Stimulated activated CD4-positive, alpha-beta T cell treated with anti-CD3 and anti-CD28 coated beads, Interleukin-2, amount 100 ng/mL, for 24 hours (primary cell): ENCODE measurements at regions not wholly inside any gene's neighbourhood (a gene's known extent, or its start where the extent isn't known, plus 50 kb on each side); places are given as distances from the start of the nearest gene placed in this dataset.

Source experiments
- DNase-seq, 2 donors: peaks; one replicate each; pipeline ENCODE4 v3.0.0-alpha.2; 2020

DNA sequence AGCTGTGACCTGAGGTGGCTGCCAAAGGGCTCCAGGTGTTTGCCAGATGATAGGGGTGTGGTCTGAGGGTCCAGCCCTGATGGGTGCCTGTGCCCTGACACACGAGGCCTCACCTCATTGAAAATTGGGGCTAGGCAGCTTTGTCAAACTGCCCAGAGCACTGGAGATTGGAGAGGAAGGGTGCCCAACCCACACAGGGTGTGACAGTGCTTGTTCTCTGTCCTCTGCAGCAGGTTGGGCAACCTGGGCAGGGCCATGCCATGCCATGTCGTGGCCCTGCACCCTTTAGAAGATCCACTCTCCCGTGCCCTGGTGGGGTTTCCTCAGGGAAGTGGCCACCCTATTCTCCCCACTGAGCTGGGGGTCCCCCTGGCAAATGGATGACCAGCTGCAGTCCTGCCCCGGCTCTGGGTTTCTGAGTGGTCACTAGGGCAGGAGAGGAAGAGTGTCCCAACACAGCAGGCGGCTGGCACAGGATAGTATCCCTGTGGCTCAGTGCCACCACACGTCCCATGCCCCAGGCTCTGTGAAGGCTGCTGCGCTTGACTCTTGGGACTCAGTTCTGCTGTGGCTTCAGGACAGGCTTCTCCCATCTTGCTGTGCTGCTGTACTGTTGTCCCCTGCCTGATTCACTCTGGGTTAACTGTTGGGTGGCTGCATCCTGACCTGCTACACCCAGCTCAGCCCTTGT, 100.8 kb upstream of the PITX1 start:
- DNase-seq = no peak

GRCh38 chr5:135133698-135134515, 99.9 kb upstream of the PITX1 start:
- DNase-seq = no peak

DNA sequence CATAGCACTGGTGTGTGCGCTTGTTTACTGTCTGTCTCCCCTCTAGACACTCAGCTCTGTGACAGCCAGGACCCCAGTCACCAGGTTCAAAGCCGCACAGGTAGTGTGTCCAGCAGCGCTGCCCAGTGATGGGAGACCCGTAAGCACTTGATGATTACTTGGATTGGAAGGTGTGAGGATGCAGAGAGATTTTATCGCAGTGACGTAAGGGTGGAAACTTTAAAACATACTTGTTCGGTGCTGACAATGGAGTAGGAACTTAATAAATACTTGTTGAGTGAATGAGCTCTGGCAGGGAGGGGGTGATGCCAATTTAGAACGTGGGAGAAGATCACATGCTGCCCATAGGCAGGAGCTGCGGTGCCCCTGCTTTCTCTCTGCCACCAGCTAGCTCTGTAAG, 99.2 kb upstream of the PITX1 start:
- no peak for DNase-seq

DNA sequence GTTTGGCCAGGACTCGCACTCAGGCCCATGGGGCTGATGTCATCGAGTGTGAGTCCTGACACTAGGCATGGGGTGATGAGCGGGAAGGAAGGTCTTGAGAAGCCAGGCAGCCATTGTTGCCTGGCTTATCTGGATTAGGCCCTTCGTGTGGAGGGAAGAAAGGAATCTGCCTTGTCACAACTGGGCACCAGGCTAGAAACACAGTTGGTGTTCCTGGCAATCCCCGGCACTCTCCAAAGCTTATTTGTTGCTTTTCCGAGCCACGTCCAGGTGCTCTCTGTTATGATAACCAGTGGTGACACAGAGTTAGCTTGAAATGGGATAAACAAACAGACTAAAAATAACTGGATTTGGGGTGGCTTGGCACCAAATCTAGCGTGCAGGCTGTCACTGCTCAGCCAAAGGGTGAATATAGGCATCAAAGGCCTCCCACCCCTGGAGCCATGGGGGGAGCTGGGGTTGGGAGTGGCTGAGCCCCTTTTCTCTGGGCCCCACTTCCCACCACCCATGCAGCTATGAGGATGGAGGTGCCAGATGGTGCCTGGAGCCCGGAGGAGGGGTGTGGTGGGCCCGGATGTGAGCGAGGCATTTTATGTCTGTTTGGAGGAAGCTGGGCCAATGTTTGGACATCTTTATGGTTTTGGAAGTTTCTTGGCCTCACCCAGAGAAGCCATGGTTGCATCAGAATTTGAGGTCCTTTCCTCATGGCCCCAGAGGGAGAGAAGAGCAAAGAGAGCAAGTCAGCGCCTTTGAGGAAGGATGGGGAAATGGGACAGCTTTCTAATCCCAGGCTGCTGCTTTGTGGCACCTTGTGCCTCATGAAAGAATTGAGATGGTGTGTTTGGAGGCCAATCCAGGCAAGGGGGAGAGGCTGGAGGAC, 98.0 kb upstream of the PITX1 start:
- no peak for DNase-seq

- DNase-seq = no peak
Observed at GRCh38 chr5:135130261-135131215, 96.5 kb upstream of the PITX1 start.

- DNase-seq = peak in 1 of 2 donors; percentile 11
Observed at GRCh38 chr5:135129307-135129706, 95.3 kb upstream of the PITX1 start.

DNA sequence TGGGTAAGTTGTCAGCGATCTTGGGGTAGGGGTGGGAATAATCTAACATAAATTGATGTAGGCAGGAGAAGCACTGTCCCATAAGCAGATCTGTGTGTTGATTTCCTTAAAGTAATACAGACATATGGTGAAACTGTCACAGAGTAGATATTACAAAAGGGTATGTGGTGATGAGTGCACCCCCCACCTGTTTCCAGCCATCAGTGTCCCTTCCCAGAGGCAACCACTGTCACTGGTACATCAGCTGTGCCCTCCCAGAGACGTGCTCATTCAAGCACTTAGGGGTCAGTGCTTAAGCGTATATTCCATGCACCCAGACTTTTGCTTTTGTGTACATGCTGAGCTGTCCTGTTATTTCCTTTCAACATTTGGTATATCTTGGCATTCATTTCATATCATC, 94.3 kb upstream of the PITX1 start:
- no peak for DNase-seq

DNA sequence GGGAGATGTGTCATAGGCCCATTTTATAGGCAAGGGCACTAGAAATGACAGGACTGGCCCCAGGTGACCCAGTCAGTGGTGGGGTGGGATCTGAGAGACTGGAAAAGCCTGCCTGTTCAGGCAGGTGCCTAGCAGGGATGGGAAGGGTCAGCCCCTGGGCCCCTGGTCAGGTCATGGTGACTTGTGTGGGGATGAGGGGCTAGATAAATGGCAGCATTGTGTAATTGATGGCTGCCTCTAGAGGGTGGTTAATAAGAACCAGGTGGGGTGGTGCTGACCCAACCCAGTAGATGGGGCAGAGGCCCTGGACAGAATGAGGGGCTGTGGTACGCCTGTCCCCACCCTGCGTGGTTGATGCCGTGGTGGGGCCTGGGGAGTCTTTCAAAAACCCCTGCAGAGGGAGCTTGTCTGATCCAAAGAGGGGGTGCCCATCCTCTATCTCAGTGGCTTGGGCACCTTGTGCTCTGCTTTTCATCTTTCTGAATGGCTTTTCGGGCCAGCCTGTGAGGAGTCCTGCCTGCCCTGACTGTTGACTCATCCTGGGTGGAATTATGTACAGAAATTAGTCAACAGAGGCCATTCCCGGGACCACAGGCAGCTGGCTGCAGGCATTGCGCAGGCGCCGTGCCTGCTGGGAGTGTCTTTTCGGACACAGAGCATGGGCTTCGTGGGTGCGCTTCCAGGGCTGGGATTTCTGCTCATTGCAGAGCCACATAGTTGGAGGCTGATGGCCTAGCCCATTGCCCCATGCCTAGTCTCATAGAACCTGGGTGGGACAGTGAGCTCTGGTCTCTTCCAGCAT, 93.6 kb upstream of the PITX1 start:
- no peak for DNase-seq

GRCh38 chr5:135126688-135127438, 92.8 kb upstream of the PITX1 start:
- no peak for DNase-seq

- DNase-seq = no peak
Observed at GRCh38 chr5:135124724-135125123, 90.7 kb upstream of the PITX1 start.

- DNase-seq = no peak
Observed at GRCh38 chr5:135124128-135124527, 90.1 kb upstream of the PITX1 start.

DNA sequence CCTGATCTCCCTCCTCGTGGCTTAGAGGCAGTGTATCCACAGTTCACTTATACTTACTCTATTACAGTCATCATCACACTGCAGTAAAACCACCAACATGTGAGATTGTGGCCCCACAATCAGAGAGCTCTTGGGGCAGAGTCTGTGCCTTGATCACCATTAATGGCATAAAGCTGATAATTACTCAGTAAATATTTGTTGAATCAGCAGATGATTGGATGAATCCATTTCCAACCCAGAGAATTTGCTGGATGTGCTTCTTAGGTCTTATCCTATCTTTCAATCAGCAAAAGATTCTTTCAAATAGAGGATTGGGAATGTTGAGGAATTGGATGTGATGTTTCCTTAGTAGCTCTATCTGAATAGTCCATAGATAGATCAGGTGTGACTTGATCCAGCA, 88.8 kb upstream of the PITX1 start:
- DNase-seq = no peak

GRCh38 chr5:135120951-135121350, 86.9 kb upstream of the PITX1 start:
- DNase-seq = no peak

DNA sequence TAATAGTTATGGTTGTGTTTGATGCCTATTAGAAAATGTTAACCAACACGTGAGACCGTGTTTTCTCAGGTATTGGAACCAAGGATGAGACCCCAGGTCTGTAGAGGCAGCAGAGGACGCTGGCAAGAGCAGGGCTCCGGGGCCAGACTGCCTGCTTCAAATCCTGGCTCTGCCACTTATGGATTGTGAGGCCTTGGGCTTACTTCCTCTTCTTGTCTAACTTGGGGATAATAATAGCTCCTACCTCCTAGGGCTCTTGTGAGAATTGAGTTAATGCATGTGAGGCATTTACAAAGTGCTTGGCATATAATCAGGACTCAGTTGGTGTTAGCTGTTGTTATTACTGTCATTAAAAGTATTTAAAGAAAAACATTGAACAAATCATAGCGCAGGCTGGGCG, 85.5 kb upstream of the PITX1 start:
- no peak for DNase-seq

DNA sequence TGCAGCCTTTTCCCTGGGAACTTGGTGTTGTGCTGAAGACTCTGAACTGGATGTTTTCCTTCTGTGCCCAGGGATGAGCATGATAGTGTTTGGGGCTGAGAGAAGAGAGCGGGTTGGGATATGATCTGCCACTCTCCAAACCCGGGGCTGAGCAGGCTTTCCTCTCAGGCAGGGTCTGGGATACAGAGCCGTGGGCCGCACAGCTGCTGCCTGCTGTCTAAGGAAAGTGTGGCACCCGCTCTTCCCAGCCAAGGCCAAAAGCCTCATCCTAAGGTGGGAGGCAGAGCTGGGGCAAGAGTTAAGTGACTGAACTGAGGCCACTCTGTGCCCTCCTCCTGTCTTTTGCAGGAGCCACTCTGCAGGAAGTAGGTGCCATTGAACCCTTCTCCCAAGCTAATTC, 83.6 kb upstream of the PITX1 start:
- no peak for DNase-seq

DNA sequence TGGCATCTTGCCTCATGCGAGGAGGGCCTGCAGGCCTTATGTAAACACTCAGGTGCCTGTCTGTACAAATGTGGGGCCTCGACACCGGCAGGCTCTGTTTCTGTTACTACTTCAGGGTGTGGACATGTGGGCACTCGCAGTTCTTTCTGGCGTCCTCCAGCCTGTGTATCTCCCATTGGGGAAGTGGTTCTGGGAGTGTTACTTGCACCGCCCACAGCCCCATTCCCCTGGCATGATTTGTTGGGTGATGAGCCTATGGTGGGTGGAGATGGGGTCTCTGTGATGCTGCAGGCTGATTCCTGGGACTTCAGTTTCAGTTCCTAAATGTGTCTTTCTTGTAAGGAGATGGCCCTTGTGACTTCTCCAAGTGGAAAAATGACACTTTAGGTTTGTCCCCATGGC, 82.1 kb upstream of the PITX1 start:
- no peak for DNase-seq

- DNase-seq = no peak
Observed at GRCh38 chr5:135115591-135115990, 81.6 kb upstream of the PITX1 start.

- no peak for DNase-seq
Observed at GRCh38 chr5:135114759-135115158, 80.7 kb upstream of the PITX1 start.

DNA sequence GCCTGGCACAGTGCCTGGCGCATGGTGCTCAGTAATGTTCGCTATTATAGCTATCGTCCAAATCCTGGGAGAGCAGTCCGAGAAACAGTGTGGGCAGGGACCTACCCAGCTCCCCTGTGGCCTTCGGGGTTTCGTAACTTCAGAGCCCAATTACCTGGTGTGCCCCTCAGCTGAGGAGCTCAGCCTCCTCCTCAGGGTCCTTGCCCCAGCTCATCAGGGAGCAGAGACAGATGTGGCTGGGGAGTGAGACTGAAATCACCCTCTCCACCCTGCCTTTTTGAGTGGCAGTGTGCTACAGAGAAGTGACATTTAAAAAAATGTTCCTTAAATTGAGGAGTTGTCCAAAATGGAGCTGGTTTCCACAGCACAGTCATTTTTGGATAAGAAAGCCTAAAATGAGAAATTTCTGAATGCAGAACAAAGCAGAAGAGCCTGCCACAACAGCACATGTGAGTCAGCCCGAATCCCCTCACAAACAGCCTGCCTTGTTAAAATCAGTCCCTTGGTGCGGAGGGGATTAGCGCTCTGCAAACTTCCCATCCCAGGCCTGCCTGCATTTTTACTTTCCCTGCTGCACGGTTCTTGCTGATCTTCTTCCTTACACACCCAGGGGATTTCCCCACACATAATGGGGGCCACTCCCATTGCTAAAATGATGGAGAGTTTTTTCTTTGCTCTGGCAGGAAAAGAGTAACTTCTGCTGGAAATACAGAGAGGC, 78.1 kb upstream of the PITX1 start:
- no peak for DNase-seq
